CD4-positive, alpha-beta T cell treated with Interleukin-2 at 100 ng/mL for 4 hours (primary cell): ENCODE measurements at regions not wholly inside any gene's neighbourhood (a gene's known extent, or its start where the extent isn't known, plus 50 kb on each side); places are given as distances from the start of the nearest gene placed in this dataset.
A peak's percentile ranks its signal among the peaks of the same experiment; 100 is the strongest.

ENCODE experiments used
- DNase-seq: peaks from one replicate; pipeline ENCODE4 v3.0.0-alpha.2; 2020; ENCODE audit warnings: low spot score

DNA sequence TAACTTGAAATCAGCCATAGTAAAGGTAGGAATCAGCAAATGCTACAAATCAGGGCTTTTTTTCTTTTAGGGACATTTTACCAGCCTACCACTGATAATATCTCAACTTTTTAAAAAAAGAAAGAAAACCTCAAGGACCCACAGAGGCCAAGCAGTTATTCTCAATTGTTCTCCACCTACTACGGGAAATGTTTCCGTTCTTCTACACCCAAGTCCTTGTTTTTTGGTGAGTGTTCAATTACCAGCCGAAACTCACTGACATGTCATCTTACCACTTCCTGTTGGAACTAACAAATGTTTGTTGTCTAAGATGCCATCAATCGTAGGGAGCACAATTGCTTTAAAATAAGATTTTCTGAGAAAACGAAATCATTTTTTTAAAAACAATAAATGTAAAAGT lies 50.2 kb upstream of the CDK1 start:
- DNase-seq, result peak; percentile 77

DNA sequence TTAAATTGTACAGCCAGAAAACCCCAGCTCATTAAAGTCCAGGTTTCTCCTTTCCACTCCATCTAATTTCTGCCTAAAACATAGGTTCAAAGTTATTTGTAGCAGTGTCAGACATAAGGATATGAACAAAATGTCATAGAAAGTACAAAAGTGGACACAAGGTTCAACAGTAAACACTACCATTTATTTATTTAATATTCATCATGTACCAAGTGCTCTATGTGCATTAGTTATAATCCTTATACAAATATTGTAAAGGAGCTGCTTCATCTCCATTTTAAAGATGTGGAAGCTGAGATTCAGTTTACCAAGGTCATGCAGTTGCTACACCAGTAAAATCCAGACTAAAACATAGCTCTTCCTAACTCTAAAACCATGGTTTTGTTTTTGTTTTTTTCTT lies 52.0 kb upstream of the CDK1 start:
- DNase-seq, result no peak

DNA sequence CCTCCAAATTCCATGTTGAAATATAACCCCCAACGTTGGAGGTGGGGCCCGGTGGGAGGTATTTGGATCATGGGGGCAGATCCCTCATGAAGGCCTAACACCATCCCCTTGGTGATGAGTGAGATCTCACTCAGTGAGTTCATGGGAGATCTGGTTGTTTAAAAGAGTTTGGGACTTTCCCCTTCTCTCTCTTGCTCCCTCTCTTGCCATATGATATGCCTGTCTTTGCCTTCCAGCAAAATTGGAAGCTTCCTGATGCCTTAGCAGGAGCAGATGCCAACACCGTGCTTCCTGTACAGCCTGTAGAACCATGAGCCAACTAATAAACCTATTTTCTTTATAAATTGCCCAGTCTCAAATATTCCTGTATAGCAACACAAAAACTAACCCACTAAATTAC lies 55.7 kb upstream of the CDK1 start:
- DNase-seq, result no peak

DNA sequence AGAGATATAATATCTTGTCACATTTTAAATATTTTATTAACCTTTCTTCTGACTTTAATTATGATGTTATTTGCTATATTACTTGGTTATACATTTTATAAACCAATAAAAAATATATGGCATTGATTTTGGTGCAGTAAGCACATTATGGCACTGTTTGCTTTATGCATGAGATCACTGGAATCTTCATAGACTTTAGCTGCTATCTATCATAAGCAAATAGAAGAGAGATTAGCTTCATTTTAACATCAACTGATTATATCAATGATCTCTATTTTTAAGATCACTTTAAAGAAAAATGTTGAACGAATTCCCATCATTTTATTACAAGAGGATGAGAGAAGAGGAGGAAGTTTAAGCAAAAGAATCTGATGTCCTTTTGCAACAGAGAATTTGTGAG lies 58.6 kb upstream of the CDK1 start:
- no peak for DNase-seq

DNA sequence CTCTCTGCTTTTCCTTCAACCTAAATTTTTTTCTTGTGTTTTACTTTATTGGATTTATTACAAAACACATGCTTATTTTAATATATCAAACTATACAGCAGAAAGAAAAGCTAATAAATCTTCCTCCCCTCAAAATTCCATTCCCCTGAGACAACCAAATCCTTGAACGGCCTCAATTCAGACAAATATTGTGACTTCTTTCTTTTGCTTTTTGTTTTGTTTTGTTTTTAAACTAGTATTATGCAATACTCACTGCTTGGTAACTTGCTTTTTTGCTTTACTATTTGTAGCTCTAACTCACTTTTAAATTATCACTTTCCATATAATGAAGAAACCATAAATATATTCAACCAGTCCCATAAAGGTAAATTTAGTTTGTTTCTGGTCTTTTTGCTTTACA lies 59.4 kb upstream of the CDK1 start:
- DNase-seq, result no peak

GRCh38 chr10:60717852-60718251 lies 60.4 kb upstream of the CDK1 start:
- no peak for DNase-seq

DNA sequence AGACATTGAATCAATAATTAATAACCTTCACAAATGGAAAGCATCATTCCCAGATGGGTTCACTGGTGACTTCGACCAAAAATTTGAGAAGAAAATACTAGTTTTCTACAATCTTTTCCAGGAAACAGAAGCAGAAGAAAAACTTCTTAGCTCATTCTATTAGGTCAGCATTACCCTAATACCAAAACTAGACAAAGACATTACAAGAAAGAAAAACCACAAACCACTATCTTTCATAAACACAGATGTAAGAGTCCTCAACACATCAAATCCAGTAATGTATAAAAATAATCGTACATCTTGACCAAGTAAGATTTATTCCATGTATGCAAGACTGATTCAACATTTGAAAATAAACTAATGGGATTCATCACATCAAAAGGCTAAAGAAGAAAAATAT lies 64.0 kb upstream of the CDK1 start:
- peak; percentile 40 for DNase-seq

DNA sequence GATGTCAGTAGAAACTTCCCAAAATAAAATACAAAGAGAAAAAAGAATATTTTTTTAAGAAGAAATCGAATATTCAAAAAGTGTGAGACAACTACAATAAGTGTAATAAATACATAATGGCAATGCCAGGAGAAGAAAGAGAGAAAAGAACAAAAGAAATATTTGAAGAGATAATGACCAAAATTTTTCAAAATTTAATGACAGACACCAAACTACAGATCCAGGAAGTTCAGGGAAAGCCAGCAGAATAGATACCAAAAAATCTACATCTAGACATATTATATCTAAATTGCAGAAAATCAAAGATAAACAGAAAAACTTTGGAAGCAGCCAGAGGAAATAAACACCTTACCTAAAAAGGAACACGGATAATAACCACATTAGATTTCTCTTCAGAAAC lies 66.8 kb upstream of the CDK1 start:
- DNase-seq, result no peak

DNA sequence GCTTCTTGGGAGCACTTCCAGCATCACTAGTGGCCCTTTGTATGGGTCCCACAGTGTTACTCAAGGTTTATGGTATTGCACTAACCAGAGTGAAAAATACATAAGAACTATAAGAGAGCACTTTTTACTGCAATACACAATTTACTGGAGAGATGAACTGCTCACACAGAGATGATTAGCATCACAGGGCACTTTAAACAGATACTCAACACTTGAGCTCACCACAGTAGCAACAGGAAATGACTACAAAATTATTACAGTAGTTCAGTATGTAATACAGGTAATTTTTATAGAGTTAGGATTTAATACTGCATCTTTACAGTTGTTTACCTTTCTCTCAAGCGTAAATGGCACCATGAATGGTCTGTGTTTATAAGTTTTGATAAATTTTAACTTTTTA lies 68.2 kb upstream of the CDK1 start:
- no peak for DNase-seq

DNA sequence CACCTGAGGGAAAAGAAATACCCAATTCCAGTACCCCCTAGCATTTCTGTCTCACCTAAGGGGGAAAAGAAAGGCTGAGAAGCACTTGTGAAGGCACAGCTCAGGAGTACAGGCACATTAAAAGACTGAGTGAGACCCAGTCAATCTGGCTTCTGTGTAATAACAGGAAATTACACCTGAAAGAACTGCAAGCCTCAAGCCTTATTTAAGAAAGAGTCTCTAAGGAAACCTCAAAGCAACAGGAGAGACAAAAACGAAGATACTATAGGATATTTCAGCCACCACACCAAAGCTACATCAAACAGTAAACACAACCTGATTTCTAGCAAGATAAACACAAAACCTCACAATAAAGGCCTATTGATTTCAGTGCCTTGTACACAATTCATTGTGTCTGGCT lies 69.6 kb upstream of the CDK1 start:
- peak; percentile 54 for DNase-seq

GRCh38 chr10:60707841-60708240 lies 70.4 kb upstream of the CDK1 start:
- no peak for DNase-seq

GRCh38 chr10:60706146-60706545 lies 72.1 kb upstream of the CDK1 start:
- no peak for DNase-seq

DNA sequence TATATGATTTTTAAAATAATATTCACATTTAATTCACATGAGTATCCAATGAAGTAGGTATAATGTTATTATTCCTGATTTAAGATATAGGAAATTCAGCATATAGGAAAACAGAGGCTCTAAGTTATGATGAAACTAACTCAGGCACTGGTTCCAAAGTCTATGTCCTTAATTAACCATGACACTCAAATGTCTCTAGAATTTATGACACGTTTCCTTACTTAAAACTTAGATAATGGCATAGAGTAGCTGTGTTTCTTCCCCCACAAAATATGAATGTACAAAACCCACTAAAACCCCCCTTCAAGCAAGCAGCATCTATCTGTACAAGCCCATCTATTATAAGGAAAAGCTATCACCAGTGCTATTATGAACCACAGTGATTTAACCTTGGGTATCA lies 72.9 kb upstream of the CDK1 start:
- no peak for DNase-seq

DNA sequence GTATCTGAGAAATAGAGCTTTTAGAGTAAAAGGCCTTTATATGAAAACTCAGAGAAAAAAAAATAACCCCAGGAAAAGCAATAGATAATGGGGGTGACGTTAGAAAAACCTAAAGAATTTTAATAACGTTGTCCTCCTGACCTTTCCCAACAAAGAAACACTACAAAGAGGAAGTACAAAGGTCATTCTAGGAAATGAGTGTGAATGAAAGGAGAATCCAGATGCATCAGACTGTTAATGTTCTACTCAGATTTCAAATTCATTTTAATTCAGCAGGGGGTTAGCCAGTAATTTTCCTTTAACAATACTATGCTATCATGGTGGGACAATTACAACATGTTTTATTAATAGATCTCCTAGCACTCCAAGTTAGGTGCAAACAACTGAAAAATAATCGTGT lies 73.8 kb upstream of the CDK1 start:
- no peak for DNase-seq

DNA sequence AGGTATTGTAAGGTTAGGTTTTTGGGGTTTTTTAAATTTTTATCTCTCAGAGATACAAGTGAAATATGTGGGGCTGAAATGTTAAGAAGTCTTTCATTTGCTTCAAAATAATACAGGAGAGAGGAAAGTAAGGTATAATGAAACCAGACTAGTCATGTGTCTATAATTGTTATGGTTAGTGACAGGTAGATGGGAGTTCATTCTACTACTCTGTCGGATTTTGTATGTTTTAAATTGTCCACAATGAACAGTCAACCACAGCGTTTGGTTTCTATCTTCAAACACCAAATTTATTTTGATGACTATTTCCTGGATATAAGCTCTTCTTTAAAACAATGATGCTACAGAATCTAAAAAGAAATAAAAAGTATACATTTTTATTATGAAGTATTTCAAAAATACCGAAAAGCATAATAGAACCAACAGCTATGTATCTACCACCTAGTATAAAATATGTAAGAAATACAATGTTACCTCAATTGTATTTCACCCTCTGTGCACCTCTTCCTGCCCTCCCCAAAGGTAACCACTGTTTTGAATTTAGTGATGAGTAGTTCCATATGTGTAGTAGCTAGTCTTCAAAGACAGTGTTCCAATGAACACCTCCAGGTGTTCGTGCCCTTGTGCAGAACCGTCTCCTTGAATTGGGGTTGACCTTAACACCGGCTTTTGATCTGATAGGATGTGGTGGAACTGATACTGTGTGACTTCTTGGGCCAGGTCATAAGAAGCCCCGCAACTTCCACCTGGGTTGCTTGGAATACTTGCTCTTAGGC lies 74.8 kb upstream of the CDK1 start:
- no peak for DNase-seq

DNA sequence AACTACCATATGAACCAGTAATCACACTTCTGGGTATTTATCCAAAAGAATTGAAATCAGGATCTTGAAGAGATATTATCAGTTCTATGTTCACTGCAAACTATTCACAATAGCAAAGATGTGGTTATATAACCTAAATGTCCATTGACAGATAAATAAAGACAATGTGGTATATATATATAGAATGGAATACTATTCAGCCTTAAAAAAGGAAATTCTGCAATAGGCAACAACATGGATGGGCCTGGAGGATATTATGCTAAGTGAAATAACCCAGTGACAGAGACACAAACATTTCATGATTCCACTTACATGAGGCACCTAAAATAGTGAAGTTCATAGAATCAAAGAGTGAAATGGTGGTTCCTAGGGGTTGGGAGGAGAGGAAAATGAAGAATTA lies 90.6 kb upstream of the CDK1 start:
- no peak for DNase-seq

DNA sequence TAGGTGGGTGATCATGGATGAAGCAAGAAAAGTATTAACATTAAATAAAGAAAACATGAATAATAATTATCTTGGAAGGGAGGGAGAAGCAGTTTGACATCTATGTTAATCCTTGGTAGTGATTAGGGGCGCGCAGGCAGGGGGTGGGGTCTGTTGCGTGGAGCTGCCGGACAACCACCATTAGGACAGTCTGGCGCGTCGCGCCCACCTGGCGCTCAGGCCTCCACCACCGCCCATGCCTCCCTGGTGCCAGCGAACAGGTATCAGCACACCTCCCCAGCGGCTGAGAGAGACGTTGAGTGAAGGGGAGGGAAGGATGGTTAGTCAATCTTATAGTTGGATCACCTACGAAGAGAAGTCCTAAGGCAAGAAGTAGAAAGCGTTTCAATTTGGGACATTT lies 94.2 kb upstream of the CDK1 start:
- DNase-seq, result no peak

DNA sequence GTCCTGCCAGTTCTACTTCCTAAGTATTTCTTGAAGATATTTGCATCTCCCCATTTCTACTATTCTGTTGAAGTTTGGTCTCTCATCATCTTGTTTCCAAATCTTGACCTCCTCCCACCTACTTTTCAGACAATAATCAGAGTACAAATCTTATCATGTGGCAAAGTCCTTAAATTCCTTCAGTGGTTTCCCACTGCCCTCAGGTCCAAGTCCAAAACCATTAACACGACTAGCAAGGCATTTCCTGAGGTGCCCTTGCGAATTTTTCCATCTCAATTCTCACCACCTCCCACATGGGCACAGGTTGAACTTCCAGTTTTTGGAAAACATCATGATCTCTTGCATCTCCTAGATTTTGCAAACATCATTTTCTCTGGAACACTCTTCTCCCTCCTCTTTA lies 97.2 kb upstream of the CDK1 start:
- DNase-seq, result no peak

GRCh38 chr10:60679388-60679990 lies 98.8 kb upstream of the CDK1 start:
- no peak for DNase-seq

DNA sequence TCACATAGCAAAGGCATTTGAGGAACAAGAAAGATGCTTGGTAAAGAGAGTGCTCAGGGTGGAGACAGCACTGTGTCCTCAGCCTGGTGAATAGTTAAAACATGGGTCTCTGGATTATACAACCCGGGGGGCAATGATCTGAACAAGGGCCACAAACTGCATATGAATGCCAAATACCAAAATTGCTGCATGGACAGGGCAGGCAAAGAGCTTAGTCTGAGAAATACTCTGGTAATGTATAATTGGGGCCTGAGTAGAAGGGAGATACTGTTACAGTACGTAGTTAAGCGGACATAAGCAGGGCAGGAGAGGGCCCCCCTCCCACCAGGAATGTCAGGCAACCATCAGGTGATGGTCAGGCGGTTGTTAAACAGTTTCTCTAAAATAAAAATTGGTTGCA lies 99.3 kb upstream of the CDK1 start:
- no peak for DNase-seq

- no peak for DNase-seq
Observed at GRCh38 chr10:60677531-60678129, 100.6 kb upstream of the CDK1 start.

DNA sequence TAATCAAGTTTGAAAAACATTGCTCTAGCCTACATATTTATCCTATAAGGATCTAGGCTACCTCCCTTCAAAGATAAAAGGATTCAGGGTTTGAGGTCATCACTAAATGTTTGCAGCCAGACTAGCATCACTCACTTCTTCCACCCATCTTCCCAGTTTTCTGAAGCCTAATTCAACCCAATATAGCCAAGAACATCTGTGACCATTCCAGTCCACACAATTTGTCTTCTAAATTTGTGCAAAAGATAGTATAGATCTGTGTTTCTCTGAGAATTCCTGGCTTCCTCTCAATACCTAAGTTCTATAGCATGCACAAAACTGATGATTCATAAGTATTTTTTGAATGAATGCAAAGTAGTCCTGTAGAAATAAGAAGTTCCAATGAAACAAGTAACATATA lies 103.0 kb upstream of the CDK1 start:
- DNase-seq, result no peak

- DNase-seq, result no peak
Observed at GRCh38 chr10:60669501-60669900, 108.8 kb upstream of the CDK1 start.

- no peak for DNase-seq
Observed at GRCh38 chr10:60666221-60666620, 112.1 kb upstream of the CDK1 start.
